ENCODE measurements at regions not wholly inside any gene's neighbourhood (a gene's known extent, or its start where the extent isn't known, plus 50 kb on each side); places are given as distances from the start of the nearest gene placed in this dataset.

GRCh38 chr1:163842571-163842970 is 520.8 kb downstream of the NUF2 start:
- no peak overlapping the region for H2AFZ ChIP-seq (ENCODE audit: low read depth, low read length)
- no peaks in the 10 kb centered on the region for H3K4me1 ChIP-seq (ENCODE audit: low read length)
- no peaks in the 10 kb centered on the region for H3K79me2 ChIP-seq (ENCODE audit: low read length)
- no peaks in the 10 kb centered on the region for H3K36me3 ChIP-seq (replicated peaks; ENCODE audit: low read depth, low read length)
- H3K4me3 ChIP-seq (ENCODE audit: low read length), result no peak overlapping the region
- H3K9ac ChIP-seq (ENCODE audit: low read length), result no peak overlapping the region
- no peaks in the 10 kb centered on the region; the same call in 1 of the 2 replicates for H3K27me3 ChIP-seq (ENCODE audit: low read depth, low read length)
- H3K9me3 ChIP-seq (ENCODE audit: insufficient read depth, low read length), result no peaks in the 10 kb centered on the region
- no peak overlapping the region for H3K4me2 ChIP-seq (ENCODE audit: low read length)
- H3K27ac ChIP-seq (ENCODE audit: low read length), result no peak overlapping the region
- TF ChIP-seq, protein P1, sequence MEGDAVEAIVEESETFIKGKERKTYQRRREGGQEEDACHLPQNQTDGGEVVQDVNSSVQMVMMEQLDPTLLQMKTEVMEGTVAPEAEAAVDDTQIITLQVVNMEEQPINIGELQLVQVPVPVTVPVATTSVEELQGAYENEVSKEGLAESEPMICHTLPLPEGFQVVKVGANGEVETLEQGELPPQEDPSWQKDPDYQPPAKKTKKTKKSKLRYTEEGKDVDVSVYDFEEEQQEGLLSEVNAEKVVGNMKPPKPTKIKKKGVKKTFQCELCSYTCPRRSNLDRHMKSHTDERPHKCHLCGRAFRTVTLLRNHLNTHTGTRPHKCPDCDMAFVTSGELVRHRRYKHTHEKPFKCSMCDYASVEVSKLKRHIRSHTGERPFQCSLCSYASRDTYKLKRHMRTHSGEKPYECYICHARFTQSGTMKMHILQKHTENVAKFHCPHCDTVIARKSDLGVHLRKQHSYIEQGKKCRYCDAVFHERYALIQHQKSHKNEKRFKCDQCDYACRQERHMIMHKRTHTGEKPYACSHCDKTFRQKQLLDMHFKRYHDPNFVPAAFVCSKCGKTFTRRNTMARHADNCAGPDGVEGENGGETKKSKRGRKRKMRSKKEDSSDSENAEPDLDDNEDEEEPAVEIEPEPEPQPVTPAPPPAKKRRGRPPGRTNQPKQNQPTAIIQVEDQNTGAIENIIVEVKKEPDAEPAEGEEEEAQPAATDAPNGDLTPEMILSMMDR (IDR thresholded peaks at IDR 0.05; ENCODE audit: low read depth, low read length), result no peak
- TF ChIP-seq EZH2phosphoT487 (IDR thresholded peaks at IDR 0.05; ENCODE audit: low read depth), result no peak
- no peaks in the 10 kb centered on the region for H4K20me1 ChIP-seq (ENCODE audit: insufficient read depth, low read length)

DNA sequence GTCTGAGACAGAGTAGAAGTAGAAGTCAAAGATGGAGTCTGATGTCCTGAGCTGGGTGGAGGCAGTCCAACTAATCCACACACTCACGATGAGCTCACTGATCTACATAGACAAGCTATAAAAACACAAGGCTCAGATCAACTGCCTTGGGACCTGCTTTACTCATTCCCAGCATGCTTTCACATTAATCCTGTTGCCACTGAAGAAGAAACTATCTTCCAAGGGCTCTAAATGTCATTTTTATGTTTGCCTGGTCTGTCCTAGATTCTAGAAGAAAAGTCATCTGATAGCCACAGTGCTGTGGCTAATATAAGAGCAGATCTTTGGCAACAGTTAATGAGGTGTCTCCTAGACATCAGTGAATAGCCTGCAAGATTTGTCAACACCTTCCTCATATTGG is 522.7 kb downstream of the NUF2 start:
- Histone ChIP-seq H3K27me3 (ENCODE audit: low read depth, low read length) (no peaks in the 10 kb centered on the region; the same call in 1 of the 2 replicates), H3K4me2 (ENCODE audit: low read length) (no peak overlapping the region), H3K9me3 (ENCODE audit: insufficient read depth, low read length) (no peaks in the 10 kb centered on the region), H2AFZ (ENCODE audit: low read depth, low read length) (no peak overlapping the region), H3K9ac (ENCODE audit: low read length) (no peak overlapping the region), H3K79me2 (ENCODE audit: low read length) (no peaks in the 10 kb centered on the region), H3K4me1 (ENCODE audit: low read length) (no peaks in the 10 kb centered on the region), H3K4me3 (ENCODE audit: low read length) (no peak overlapping the region), H4K20me1 (ENCODE audit: insufficient read depth, low read length) (no peaks in the 10 kb centered on the region), H3K36me3 (replicated peaks; ENCODE audit: low read depth, low read length) (no peaks in the 10 kb centered on the region), H3K27ac (ENCODE audit: low read length) (no peak overlapping the region)
- no peak for TF ChIP-seq EZH2phosphoT487 (IDR thresholded peaks at IDR 0.05; ENCODE audit: low read depth)
- TF ChIP-seq, protein P1 (IDR thresholded peaks at IDR 0.05; ENCODE audit: low read depth, low read length), result no peak

DNA sequence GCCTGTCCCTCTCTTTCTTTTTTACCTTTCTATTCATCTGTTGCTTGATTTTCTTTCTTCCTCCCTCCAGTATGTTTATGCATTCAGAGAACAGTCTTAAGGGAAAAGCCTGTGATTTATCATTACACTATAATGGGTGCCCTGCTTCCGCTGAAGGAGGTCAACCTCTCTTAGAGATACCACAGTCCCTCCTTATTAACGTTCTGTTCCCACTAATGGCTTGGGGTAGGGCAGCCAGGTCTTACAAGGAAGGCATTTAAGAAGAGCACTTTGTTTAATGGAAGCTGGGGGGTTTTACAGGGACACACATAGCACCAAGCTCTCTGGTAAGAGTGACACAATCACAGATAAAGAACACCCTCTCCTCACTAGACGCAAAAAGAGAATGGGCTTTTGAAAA is 523.5 kb downstream of the NUF2 start:
- Histone ChIP-seq H3K4me2 (ENCODE audit: low read length) (no peak overlapping the region), H3K4me1 (ENCODE audit: low read length) (no peaks in the 10 kb centered on the region), H3K36me3 (replicated peaks; ENCODE audit: low read depth, low read length) (no peaks in the 10 kb centered on the region), H3K27ac (ENCODE audit: low read length) (no peak overlapping the region), H3K27me3 (ENCODE audit: low read depth, low read length) (no peaks in the 10 kb centered on the region; the same call in 1 of the 2 replicates), H3K9ac (ENCODE audit: low read length) (no peak overlapping the region), H3K9me3 (ENCODE audit: insufficient read depth, low read length) (no peaks in the 10 kb centered on the region), H2AFZ (ENCODE audit: low read depth, low read length) (no peak overlapping the region), H3K4me3 (ENCODE audit: low read length) (no peak overlapping the region), H4K20me1 (ENCODE audit: insufficient read depth, low read length) (no peaks in the 10 kb centered on the region), H3K79me2 (ENCODE audit: low read length) (no peaks in the 10 kb centered on the region)
- no peak for TF ChIP-seq EZH2phosphoT487 (IDR thresholded peaks at IDR 0.05; ENCODE audit: low read depth)
- TF ChIP-seq, protein P1 (IDR thresholded peaks at IDR 0.05; ENCODE audit: low read depth, low read length), result no peak

GRCh38 chr1:163863731-163864130 is 542.0 kb downstream of the NUF2 start:
- no peaks in the 10 kb centered on the region for H3K9me3 ChIP-seq (ENCODE audit: insufficient read depth, low read length)
- H3K27ac ChIP-seq (ENCODE audit: low read length), result no peak overlapping the region
- H3K79me2 ChIP-seq (ENCODE audit: low read length), result no peaks in the 10 kb centered on the region
- no peaks in the 10 kb centered on the region for H3K27me3 ChIP-seq (ENCODE audit: low read depth, low read length)
- no peaks in the 10 kb centered on the region for H3K36me3 ChIP-seq (replicated peaks; ENCODE audit: low read depth, low read length)
- no peaks in the 10 kb centered on the region for H3K4me1 ChIP-seq (ENCODE audit: low read length)
- H3K9ac ChIP-seq (ENCODE audit: low read length), result no peak overlapping the region
- no peak overlapping the region for H3K4me2 ChIP-seq (ENCODE audit: low read length)
- no peak for TF ChIP-seq EZH2phosphoT487 (IDR thresholded peaks at IDR 0.05; ENCODE audit: low read depth)
- TF ChIP-seq, protein P1 (IDR thresholded peaks at IDR 0.05; ENCODE audit: low read depth, low read length), result no peak
- H4K20me1 ChIP-seq (ENCODE audit: insufficient read depth, low read length), result no peaks in the 10 kb centered on the region
- H3K4me3 ChIP-seq (ENCODE audit: low read length), result no peak overlapping the region
- H2AFZ ChIP-seq (ENCODE audit: low read depth, low read length), result no peak overlapping the region
